ENCODE measurements at regions not wholly inside any gene's neighbourhood (a gene's known extent, or its start where the extent isn't known, plus 50 kb on each side); places are given as distances from the start of the nearest gene placed in this dataset.

DNA sequence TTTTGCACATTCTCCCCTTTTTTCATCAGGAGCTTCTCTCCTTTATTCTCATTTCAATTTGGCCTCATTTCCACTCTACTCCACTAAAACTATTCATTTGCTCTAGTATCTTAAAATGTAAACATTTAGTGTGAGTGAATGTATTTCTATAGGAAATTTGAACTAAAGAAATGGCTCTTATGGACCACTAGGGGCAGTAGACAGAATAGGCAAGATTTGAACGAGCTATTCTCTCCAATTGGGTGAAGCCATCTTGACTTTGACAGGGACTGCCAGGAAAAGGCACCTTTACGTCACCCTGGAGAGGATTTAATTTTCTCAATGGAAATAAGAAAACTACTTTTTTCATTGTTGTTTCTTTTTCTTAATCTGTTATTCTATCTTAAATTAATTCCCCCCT lies 666.3 kb downstream of the DNAH5 start:
- H2BK120ac ChIP-seq (replicated peaks; ENCODE audit: low read depth, low read length), result no peak overlapping the region
- no peak overlapping the region for H2BK15ac ChIP-seq (ENCODE audit: low read length)
- FAIRE-seq (no peak), DNase-seq (ENCODE audit: low read depth in 1 of 2, low spot score in 2 of 2) (no peak)
- no peaks in the 10 kb centered on the region for H3K27me3 ChIP-seq (replicated peaks in 1 of 4; ENCODE audit: control insufficient read depth in 3 of 4, extremely low read depth in 1 of 4, insufficient read depth in 3 of 4, low read length in 3 of 4)
- no peak overlapping the region for H2AK5ac ChIP-seq (ENCODE audit: low read depth, low read length)
- H3K4ac ChIP-seq (replicated peaks; ENCODE audit: insufficient read length, low read depth, low read length), result no peak overlapping the region
- no peaks in the 10 kb centered on the region for H3K9me3 ChIP-seq (ENCODE audit: insufficient read depth in 2 of 2, low read depth in 1 of 2, low read length in 1 of 2)
- H4K20me1 ChIP-seq (replicated peaks in 1 of 2; ENCODE audit: control insufficient read depth in 1 of 2, insufficient read depth in 2 of 2, low read length in 2 of 2), result no peaks in the 10 kb centered on the region
- H4K8ac ChIP-seq (ENCODE audit: extremely low read depth, insufficient read depth, low read length), result no peak overlapping the region
- no peak overlapping the region for H3K27ac ChIP-seq (ENCODE audit: low read depth, low read length)
- no peak overlapping the region for H4K91ac ChIP-seq (replicated peaks; ENCODE audit: insufficient read length, low read length)
- no peak overlapping the region for H3K23ac ChIP-seq (ENCODE audit: insufficient read length)
- H3K9ac ChIP-seq (replicated peaks in 1 of 4; ENCODE audit: extremely low read depth in 1 of 4, low read depth in 3 of 4, low read length in 3 of 4), result no peak overlapping the region
- H3K4me2 ChIP-seq (ENCODE audit: insufficient read depth in 1 of 2, low read depth in 2 of 2, low read length in 2 of 2), result no peak overlapping the region
- no peak overlapping the region for H2BK12ac ChIP-seq (ENCODE audit: low read depth, low read length)
- H3K14ac ChIP-seq (ENCODE audit: insufficient read length), result no peak overlapping the region
- H2BK20ac ChIP-seq (ENCODE audit: low read length), result no peak overlapping the region
- H2AFZ ChIP-seq (ENCODE audit: low read length), result no peak overlapping the region
- H3K79me1 ChIP-seq (ENCODE audit: low read depth, low read length), result no peaks in the 10 kb centered on the region
- no peaks in the 10 kb centered on the region for H3K36me3 ChIP-seq (ENCODE audit: control insufficient read depth in 2 of 4, insufficient read depth in 4 of 4, low read length in 3 of 4)
- H3K56ac ChIP-seq (replicated peaks; ENCODE audit: insufficient read length, low read depth, low read length), result no peak overlapping the region
- no peak overlapping the region for H3K4me3 ChIP-seq (ENCODE audit: extremely low read depth in 1 of 4, insufficient read depth in 2 of 4, low read depth in 3 of 4, low read length in 4 of 4)
- H2BK5ac ChIP-seq (ENCODE audit: low read depth, low read length), result no peak overlapping the region
- H4K5ac ChIP-seq (ENCODE audit: insufficient read length, low read depth, low read length), result no peak overlapping the region
- H3K23me2 ChIP-seq (ENCODE audit: low read depth, low read length), result no peaks in the 10 kb centered on the region
- H3K4me1 ChIP-seq (replicated peaks in 1 of 4; ENCODE audit: control insufficient read depth in 3 of 4, insufficient read depth in 4 of 4, low read length in 3 of 4), result no peaks in the 10 kb centered on the region
- no peak overlapping the region for H3K18ac ChIP-seq (ENCODE audit: extremely low read depth, low read length)
- CTCF ChIA-PET (ENCODE audit: partially characterized antibody), result interaction anchor here (0.8 to 2.9 kb wide), 18 partner anchors 10 to 409 kb away, joined by 3 to 10 read pairs (median 4); no protein-coding TSS in a partner anchor
- POLR2A ChIA-PET (ENCODE audit: partially characterized antibody), result no interaction called here
- no peaks in the 10 kb centered on the region for H3K79me2 ChIP-seq (ENCODE audit: control insufficient read depth in 1 of 2, insufficient read depth in 2 of 2, low read length in 2 of 2)
- 88% methylated on average over 2 of the region's 2 CpGs; no CpG with 5 or more reads in 1 of the 2 experiments for WGBS, 2 experiments (ENCODE audit: extremely low coverage in 1 of 2, insufficient coverage in 1 of 2, insufficient read length in 1 of 2, insufficient replicate concordance in 2 of 2, low coverage in 1 of 2, low lambda C conversion rate in 2 of 2, missing lambda C conversion rate in 1 of 2)
- no peak for TF ChIP-seq POLR2A (IDR thresholded peaks at IDR 0.05; ENCODE audit: control extremely low read depth in 1 of 2, low read depth in 2 of 2, low read length in 2 of 2)
- TF ChIP-seq RAD21 (IDR thresholded peaks at IDR 0.05 in 1 of 2, conservative IDR thresholded peaks at IDR 0.05 in 1 of 2; ENCODE audit: low read depth in 2 of 2, low read length in 2 of 2), result peak in 1 of 2 experiments; percentile 15; a peak in 3 of 4 replicates
- peak; percentile 65; the same call in 1 of the 2 replicates for TF ChIP-seq YY1 (IDR thresholded peaks at IDR 0.05; ENCODE audit: low read depth, low read length)
- TF ChIP-seq, protein P1, sequence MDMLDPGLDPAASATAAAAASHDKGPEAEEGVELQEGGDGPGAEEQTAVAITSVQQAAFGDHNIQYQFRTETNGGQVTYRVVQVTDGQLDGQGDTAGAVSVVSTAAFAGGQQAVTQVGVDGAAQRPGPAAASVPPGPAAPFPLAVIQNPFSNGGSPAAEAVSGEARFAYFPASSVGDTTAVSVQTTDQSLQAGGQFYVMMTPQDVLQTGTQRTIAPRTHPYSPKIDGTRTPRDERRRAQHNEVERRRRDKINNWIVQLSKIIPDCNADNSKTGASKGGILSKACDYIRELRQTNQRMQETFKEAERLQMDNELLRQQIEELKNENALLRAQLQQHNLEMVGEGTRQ (IDR thresholded peaks at IDR 0.05; ENCODE audit: low read length), result no peak
- TF ChIP-seq KDM4A (IDR thresholded peaks at IDR 0.05; ENCODE audit: low read depth, low read length, severe bottlenecking), result no peak
- no peak for TF ChIP-seq ZNF274 (IDR thresholded peaks at IDR 0.05; ENCODE audit: borderline replicate concordance, extremely low read depth, low read length)
- no peak for TF ChIP-seq CREB1 (IDR thresholded peaks at IDR 0.05)
- no peak for TF ChIP-seq NRF1 (IDR thresholded peaks at IDR 0.05; ENCODE audit: low read depth, low read length)
- no peak for TF ChIP-seq POLR2AphosphoS5 (IDR thresholded peaks at IDR 0.05; ENCODE audit: low read depth, low read length)
- TF ChIP-seq, protein P2, sequence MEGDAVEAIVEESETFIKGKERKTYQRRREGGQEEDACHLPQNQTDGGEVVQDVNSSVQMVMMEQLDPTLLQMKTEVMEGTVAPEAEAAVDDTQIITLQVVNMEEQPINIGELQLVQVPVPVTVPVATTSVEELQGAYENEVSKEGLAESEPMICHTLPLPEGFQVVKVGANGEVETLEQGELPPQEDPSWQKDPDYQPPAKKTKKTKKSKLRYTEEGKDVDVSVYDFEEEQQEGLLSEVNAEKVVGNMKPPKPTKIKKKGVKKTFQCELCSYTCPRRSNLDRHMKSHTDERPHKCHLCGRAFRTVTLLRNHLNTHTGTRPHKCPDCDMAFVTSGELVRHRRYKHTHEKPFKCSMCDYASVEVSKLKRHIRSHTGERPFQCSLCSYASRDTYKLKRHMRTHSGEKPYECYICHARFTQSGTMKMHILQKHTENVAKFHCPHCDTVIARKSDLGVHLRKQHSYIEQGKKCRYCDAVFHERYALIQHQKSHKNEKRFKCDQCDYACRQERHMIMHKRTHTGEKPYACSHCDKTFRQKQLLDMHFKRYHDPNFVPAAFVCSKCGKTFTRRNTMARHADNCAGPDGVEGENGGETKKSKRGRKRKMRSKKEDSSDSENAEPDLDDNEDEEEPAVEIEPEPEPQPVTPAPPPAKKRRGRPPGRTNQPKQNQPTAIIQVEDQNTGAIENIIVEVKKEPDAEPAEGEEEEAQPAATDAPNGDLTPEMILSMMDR (IDR thresholded peaks at IDR 0.05; ENCODE audit: control extremely low read depth in 1 of 3, insufficient read depth in 1 of 3, low read depth in 1 of 3, low read length in 3 of 3), result peak in 1 of 3 experiments; percentile 28; a peak in 1 of 4 replicates
- no peak for TF ChIP-seq CHD2 (IDR thresholded peaks at IDR 0.05; ENCODE audit: low read length)

Data from H1 (cell line).